Glomerular endothelial cell (primary cell): ENCODE measurements at regions not wholly inside any gene's neighbourhood (a gene's known extent, or its start where the extent isn't known, plus 50 kb on each side); places are given as distances from the start of the nearest gene placed in this dataset.
"Not testable (repeated sequence)": the region's sequence is repeated elsewhere in the genome, so short reads cannot be mapped to it uniquely, and the experiment has no call there.

Experiments
- DNase-seq: peaks from one replicate; pipeline ENCODE4 v3.0.0-alpha.2; 2011; ENCODE audit warnings: low read depth, low spot score; ENCODE audit errors: extremely low read depth

DNA sequence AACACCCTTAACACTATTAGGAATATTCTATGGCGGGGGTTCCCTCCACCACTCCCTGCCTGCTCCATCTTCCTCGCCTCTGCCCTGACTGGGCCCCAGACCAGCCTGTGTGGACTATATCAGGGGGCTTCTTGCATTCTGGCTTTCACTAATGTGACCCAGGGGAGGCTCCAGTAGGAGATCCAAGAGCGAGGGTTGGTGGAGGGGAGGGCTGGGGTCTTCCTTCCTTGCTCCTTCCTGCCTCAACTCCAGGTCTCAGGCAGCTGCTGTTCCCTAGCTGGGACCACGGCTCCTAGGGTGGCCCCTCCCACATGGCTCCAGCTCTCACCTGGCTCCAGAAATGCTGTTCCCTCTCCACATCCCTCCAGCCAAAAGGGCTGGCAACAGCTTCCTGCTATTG is 257.4 kb downstream of the MATN1 start:
- DNase-seq, result no peak

GRCh38 chr1:30465096-30465495 is 258.3 kb downstream of the MATN1 start:
- DNase-seq, result no peak

- DNase-seq, result no peak
These were observed 259.2 kb downstream of the MATN1 start for GRCh38 chr1:30464187-30464617.

- DNase-seq, result no peak
These were observed 260.5 kb downstream of the MATN1 start for GRCh38 chr1:30462826-30463425.

GRCh38 chr1:30462166-30462565 is 261.2 kb downstream of the MATN1 start:
- DNase-seq, result no peak

DNA sequence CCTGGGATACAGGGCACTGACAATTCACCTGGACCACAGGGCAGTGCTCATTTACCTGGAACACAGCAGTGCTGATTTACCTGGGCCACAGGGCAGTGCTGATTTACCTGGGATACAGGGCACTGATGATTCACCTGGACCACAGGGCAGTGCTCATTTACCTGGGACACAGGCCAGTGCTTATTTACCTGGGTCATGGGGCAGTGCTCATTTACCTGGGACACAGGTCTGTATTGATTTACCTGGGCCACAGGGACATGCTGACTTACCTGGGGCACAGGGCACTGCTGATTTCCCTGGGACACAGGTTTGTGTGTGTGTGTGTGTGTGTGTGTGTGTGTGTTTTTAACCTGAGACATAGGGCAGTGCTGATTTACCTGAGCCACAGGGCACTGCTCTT is 261.7 kb downstream of the MATN1 start:
- DNase-seq, result no peak

GRCh38 chr1:30460661-30461060 is 262.7 kb downstream of the MATN1 start:
- no peak for DNase-seq

DNA sequence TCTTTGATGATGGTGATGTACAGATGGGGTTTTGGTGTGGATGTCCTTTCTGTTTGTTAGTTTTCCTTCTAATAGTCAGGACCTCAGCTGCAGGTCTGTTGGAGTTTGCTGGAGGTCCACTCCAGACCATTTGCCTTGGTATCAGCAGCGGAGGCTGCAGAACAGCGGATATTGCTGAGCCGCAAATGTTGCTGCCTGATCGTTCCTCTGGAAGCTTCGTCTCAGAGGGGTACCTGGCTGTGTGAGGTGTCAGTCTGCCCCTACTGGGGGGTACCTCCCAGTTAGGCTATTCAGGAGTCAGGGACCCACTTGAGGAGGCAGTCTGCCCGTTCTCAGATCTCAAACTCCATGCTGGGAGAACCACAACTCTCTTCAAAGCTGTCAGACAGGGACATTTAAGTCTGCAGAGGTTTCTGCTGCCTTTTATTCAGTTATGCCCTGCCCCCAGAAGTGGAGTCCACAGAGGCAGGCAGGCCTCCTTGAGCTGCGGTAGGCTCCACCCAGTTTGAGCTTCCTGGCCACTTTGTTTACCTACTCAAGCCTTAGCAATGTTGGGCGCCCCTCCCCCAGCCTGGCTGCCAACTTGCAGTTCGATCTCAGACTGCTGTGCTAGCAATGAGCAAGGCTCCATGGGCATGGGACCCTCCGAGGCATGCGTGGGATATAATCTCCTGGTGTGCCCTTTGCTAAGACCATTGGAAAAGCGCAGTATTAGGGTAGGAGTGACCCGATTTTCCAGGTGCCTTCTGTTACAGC is 264.5 kb downstream of the MATN1 start:
- DNase-seq, result not testable (repeated sequence)

- no peak for DNase-seq
These were observed 270.5 kb downstream of the MATN1 start for GRCh38 chr1:30452925-30453324.

GRCh38 chr1:30452170-30452569 is 271.2 kb downstream of the MATN1 start:
- DNase-seq, result no peak

- DNase-seq, result no peak
These were observed 271.8 kb downstream of the MATN1 start for GRCh38 chr1:30451532-30452125.

DNA sequence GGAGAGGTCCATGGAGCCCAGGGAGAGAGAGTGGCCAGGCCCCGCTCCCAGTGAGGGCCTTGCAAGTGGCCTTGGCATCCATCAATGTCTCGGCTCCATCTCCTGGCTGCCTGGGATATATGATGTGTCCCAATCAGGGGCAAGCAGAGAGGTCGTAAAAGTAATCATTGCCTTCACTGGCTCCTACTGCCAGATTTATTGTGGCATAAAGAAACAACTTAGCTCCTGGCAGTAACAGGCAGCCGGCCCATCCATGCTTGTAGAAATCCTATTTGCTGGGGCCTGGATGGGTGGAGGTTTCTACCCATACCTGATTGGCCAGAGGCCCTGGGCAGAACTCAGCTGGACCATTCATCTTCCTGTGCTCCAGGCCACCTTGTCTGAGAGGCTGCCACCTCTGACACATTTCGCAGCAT is 272.6 kb downstream of the MATN1 start:
- no peak for DNase-seq

DNA sequence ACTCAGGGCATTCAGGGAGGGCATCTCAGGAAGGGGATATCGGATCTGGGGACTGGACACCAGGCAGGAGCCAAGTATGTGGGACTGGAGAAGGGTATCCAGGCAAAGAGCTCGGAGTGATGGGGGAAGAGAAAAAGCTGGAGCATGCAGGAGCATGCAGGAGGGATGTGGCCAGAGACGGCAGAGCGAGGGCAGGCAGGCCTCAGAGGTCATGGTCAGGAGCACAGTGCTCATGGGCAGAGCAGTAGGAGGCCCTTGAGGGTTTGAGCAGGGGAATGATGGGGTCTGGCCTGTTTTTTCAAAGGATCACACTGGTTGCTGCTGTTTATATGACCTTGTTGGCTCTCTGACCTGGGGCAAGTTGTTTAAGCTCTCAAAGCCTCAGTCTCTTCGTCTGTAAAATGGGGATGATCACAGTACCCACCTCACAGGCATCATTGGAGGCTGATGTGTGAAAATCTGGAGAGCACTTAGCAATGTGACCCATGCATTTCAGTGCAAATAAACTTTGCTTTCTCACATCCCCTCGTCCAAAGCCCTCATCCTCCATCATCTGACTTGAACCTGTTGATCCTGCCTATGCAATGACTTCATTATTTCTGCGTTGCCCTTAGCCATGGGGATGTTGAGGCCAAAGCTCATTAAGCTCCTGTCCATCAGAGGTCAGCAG is 273.1 kb downstream of the MATN1 start:
- DNase-seq, result no peak

- DNase-seq, result no peak
These were observed 273.8 kb downstream of the MATN1 start for GRCh38 chr1:30449428-30450147.

DNA sequence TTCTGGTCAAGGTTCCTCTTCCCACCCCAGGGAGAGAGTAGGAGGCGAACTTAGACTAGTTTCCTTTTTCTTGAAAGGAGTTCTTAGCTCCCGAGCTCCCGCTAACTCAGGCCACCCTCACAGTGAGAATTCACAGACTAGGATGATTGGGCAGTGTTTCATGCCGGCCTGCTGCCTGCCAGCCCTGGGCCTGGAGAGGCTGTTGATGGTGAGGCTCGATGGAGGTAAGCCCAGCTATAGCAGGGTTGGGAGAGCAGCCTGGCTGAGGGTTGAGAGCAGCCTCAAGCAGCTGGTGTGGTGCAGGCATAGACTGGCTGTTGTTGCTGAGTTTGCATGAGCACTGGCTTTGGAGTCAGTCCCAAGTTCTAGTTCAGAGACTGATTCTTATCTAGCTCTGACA is 274.4 kb downstream of the MATN1 start:
- DNase-seq, result no peak

DNA sequence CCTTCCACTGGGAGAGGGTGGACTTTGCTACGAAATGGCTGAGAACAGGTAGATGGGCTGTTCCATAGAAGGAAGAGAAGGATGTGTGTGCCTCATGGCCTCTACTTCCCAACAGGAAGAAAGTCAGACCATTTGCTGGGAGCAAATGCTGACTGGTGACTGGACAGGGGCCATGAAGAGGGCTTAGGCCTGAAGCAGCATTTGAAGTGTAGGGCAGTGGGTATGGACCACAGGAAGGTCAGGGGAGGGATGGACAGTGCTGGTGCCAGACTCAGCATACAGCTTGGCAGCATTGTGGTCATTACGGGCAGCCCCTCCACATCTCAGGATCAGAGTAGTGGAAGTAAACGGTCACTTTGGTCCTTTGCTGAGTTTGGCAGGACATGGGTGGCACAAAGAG is 275.7 kb downstream of the MATN1 start:
- no peak for DNase-seq

DNA sequence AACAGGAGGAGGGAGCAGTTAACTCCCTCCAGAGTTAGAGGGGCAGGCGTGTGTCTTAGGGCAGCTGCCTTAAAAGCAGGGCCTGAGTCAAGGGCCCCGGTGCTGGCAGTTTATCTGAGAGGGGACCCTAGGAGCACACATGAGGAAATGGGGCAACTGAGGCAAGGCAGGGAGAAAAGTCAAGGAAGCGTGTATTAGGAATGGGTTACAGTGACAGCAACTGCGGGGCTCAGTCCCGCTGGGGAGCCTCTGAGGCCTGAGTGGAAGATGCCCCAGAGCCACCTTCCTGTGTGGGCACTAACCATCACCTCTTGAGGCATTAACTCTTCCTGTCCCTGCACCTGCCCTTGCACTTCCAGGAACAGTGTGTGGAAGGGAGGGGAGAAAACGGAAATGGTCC is 276.3 kb downstream of the MATN1 start:
- no peak for DNase-seq

- DNase-seq, result no peak
These were observed 276.9 kb downstream of the MATN1 start for GRCh38 chr1:30446508-30446907.

- DNase-seq, result no peak
These were observed 277.3 kb downstream of the MATN1 start for GRCh38 chr1:30446095-30446494.

- no peak for DNase-seq
These were observed 277.9 kb downstream of the MATN1 start for GRCh38 chr1:30445449-30445848.

DNA sequence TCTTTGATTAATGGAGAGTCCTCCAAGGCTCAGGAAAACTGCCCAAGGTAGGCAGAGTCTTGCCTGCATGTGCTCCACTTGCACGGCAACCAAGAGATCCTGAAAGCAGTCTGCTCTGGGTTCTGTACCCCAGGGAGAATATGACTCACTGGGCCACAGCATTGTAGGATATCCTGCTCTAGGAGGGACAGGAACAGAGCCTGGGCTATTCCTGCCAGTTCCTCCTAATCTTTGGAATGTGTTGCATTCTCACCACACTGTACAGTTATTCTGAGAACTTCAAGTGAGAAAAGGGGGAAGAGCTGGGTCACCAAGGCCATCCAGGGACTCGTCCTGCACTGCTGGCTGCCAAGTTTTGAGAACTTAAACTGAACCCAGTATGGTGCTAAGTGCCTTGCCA is 278.5 kb downstream of the MATN1 start:
- DNase-seq, result no peak
